Inflammatory macrophage treated with lipopolysaccharide for 4 hours (primary cell): ENCODE measurements at regions not wholly inside any gene's neighbourhood (a gene's known extent, or its start where the extent isn't known, plus 50 kb on each side); places are given as distances from the start of the nearest gene placed in this dataset.

Source experiments
- DNase-seq: peaks from one replicate; pipeline ENCODE4 v3.0.0-alpha.2; 2020

- DNase-seq, result no peak
Measured at GRCh38 chr9:115969096-115969495, 184.5 kb upstream of the PAPPA start.

GRCh38 chr9:115972362-115972761 is 181.2 kb upstream of the PAPPA start:
- DNase-seq, result no peak

GRCh38 chr9:115972843-115973595 is 180.6 kb upstream of the PAPPA start:
- DNase-seq, result no peak

DNA sequence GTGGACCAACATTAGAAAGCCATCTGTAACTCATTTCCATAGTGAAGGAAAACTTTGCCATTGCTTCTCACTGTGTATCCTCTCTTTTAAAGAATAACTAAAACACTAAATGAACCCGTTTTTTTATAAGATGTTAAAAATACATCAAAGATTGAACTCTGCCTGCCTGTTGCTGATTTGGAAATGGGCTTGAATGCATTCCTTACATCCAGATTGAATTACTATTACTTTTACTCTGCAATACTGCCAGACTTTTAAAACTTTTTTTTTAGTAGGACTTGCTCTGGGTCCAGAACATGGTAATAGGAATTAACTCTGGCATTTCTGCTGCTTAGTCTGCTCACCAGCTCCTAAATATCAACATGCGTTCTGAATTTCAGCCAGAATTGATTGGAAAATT is 176.8 kb upstream of the PAPPA start:
- DNase-seq, result no peak

DNA sequence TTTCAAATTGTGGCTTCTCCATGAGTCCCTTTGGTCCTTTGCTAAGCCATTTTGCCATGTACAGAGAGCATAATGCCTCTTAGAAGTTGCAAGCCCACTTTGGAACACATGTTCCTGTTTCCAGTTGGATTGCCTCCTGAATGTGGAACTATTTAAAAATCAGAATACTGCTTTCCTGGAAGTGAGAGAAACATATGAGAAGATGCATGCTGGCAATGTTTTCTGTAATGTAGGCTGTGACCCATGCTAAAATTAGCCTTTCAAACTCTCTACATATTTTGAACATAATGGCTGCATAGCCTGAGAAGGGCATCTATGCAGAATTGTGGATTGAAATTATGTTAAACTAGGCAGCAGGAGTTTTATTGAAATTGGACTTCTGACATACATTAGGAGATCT is 175.5 kb upstream of the PAPPA start:
- DNase-seq, result no peak

- no peak for DNase-seq
Measured at GRCh38 chr9:115978659-115979096, 174.9 kb upstream of the PAPPA start.

- DNase-seq, result no peak
Measured at GRCh38 chr9:115980054-115980453, 173.5 kb upstream of the PAPPA start.

GRCh38 chr9:115980502-115980901 is 173.1 kb upstream of the PAPPA start:
- no peak for DNase-seq

DNA sequence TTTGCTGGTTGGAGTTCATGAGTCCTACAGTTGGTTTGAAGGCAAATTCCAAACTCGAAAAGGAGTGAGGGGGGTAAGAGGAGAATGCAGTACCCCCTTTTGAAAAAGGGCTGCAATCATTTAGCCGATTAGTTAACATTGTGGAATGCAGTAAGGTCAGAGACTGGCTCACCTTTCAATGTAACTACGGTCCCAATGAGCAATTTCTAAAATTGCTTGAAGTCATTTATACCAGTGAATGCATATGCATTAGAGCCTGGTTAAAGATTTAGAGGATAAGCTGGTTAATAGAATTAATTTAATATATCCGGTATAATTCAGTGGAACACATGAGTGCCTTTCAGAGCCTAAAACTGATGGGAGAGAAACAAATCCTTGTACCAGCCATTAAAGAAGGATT is 172.6 kb upstream of the PAPPA start:
- no peak for DNase-seq

- DNase-seq, result no peak
Measured at GRCh38 chr9:115983366-115983765, 170.2 kb upstream of the PAPPA start.

DNA sequence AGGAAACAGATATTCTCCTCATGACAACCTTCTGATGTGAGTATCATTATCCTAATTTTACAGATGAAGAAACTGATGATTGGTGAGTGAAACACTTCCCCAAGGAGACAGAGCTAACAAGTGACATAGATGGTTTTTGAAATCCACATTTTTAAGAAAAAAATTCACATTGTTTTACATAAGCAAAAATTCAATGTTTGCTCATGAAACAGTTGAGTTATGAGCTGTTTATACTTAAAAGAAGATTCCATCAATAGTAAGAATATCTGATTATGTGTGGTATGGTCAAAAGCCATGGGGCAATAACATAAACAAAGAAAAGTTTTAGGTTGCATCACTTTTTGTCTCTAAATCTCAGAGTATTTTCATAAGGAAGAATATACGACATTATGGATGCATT is 167.9 kb upstream of the PAPPA start:
- no peak for DNase-seq

GRCh38 chr9:115986508-115986907 is 167.1 kb upstream of the PAPPA start:
- DNase-seq, result no peak

DNA sequence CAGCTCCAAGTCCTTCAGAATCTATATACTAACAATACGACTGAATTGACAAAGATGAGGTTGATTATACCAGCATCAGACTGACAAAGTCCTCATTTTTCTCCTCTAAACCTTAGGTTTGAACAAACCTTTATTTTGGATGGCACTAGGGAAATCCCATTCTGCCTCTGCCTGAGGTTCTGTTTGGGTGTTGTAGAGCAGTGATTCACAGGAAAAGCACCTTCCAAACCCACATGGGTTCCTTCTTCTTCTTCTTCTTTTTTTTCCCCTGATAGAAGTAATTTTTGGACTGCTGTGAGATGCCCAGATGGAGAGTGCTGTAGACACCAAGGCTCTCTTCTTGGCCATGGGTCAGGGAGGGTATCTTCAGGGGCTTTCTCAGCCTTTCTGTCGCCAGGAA is 164.9 kb upstream of the PAPPA start:
- no peak for DNase-seq

- no peak for DNase-seq
Measured at GRCh38 chr9:115989831-115990230, 163.8 kb upstream of the PAPPA start.

- DNase-seq, result no peak
Measured at GRCh38 chr9:115992834-115993233, 160.8 kb upstream of the PAPPA start.

DNA sequence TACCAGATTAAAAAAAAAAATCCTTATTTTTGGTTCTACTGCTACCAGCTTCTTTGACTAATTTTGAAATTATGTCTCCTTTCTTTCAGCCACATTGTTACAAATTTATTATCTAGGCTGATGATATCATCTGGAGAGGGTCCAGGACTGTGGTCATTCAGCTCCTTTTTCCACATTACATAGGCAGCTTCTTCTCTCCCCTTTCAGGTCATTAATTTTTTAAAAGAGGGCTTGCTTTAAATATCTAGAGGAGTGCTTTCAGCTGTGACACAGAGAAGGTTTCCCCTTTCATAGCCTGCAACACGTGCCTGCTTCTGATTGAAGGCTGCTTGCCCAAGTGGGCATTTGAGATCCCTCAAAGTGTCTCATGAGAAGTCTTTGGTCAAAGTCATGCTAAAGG is 155.7 kb upstream of the PAPPA start:
- DNase-seq, result no peak

GRCh38 chr9:115998666-115999065 is 154.9 kb upstream of the PAPPA start:
- DNase-seq, result no peak

GRCh38 chr9:115999498-115999897 is 154.1 kb upstream of the PAPPA start:
- no peak for DNase-seq

DNA sequence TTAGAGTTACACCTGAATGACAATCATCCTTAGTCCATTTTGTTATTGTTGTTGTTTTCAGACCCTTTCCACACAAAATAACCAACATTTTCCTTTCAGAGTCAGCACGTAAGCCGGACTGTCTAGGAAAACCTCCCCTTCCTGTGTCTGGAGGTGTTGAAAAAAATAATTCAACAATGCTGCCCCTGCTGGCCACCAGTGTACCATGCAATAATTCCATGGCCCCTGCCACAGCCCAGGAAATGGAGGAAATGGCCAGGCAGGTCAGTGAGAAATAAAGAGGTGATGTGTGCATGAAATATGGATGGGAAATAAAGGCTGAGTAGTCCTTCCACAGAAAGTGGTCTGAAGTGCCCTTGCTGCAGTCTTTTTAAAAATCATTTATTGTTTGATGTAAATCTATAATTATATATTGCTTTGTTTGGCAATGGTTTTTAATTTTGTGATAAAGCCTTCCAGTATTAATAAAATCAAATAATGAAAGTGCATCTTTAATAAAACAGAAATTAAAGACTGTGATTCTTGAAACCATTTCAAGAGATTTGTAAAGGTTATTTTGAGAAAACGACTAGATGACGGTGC is 152.8 kb upstream of the PAPPA start:
- DNase-seq, result no peak

- DNase-seq, result no peak
Measured at GRCh38 chr9:116002181-116002580, 151.4 kb upstream of the PAPPA start.

- no peak for DNase-seq
Measured at GRCh38 chr9:116002624-116003023, 151.0 kb upstream of the PAPPA start.

- DNase-seq, result no peak
Measured at GRCh38 chr9:116003397-116003796, 150.2 kb upstream of the PAPPA start.

GRCh38 chr9:116005205-116005604 is 148.4 kb upstream of the PAPPA start:
- DNase-seq, result no peak

DNA sequence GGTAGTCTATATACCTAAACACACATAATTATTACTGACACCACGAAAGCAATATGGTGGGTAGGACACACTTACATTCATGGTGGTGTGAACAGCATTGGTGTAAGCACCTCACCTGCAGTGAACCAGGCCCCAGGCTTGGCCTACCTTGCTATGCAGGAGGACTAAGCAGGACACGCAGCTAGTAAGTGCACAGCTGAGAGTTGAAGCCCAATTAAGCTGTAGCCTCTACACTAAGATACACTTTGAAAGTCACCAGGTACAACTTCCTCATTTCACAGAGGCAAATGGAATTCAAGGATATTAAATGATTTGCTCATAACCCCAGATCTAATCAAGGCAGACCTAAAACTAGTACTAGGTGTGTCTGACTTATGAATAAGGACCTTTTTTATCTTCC is 145.8 kb upstream of the PAPPA start:
- DNase-seq, result no peak

DNA sequence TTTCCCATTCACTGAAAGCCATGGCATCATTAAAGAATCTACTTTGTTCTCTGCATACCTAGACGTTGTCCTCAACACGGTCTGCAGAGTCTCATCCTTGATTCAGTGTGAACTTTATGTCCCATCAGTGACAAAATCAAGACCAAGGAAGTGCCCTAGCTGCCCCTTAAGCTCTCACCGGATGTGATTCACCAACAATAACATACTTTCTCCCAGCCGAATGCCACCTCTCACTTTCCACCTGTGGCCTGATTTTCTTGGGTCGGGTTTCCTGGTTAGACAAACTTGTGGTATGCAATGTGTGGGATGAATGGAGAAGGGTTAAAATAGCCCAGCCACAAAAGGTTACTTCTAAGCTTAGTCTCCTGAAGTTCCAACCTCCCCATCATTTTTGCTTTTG is 145.3 kb upstream of the PAPPA start:
- DNase-seq, result no peak
